ENCODE measurements at regions not wholly inside any gene's neighbourhood (a gene's known extent, or its start where the extent isn't known, plus 50 kb on each side); places are given as distances from the start of the nearest gene placed in this dataset.

DNA sequence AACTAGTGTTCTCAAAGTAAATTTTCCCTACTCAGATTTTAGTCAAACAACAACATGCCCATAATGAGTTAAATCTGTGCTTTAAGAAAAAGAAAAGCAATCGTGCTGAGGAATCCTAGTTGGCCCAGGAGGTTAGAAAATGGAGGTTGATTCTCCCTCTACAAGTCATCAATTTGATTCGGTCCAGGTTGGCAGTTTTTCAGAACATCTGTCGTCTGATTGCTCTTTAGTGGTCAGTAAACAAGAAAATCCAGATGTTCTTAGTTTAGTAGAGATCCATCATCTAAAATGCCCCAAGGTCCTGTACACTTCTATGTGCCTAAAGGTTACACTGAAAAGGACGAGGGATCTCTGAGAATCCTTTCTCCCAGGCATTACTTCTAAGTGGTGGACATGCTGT is 659.2 kb downstream of the MTRR start:
- H3K27ac ChIP-seq, result no peak overlapping the region
- CTCF ChIA-PET, result interaction anchor here (0.6 kb wide), 1 partner anchor 435 kb away, joined by 4 read pairs; no protein-coding TSS in a partner anchor

DNA sequence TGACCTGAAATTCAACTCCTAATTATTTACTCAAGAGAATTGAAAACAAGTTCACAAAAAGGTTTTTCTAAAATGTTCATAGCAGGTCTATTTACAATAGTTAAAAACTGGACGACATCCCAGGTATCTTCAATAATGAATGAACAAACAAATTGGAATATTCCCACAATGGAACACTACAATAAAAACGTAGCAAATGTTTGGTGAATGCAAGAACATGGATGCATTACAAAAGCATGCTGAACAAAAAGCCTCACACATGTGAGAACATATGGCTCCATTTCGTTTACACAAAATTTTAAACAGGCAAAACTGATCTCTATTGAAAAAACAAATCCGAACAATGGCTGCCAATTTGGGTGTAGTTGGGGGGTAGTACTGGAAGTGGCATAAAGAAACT is 669.9 kb downstream of the MTRR start:
- TF ChIP-seq, protein P1, sequence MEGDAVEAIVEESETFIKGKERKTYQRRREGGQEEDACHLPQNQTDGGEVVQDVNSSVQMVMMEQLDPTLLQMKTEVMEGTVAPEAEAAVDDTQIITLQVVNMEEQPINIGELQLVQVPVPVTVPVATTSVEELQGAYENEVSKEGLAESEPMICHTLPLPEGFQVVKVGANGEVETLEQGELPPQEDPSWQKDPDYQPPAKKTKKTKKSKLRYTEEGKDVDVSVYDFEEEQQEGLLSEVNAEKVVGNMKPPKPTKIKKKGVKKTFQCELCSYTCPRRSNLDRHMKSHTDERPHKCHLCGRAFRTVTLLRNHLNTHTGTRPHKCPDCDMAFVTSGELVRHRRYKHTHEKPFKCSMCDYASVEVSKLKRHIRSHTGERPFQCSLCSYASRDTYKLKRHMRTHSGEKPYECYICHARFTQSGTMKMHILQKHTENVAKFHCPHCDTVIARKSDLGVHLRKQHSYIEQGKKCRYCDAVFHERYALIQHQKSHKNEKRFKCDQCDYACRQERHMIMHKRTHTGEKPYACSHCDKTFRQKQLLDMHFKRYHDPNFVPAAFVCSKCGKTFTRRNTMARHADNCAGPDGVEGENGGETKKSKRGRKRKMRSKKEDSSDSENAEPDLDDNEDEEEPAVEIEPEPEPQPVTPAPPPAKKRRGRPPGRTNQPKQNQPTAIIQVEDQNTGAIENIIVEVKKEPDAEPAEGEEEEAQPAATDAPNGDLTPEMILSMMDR (conservative IDR thresholded peaks at IDR 0.05; ENCODE audit: low read depth), result no peak
- DNase-seq (ENCODE audit: low spot score), result no peak
- ChIA-PET POLR2A (ENCODE audit: low non-redundant PET) (no interaction called here), CTCF (no interaction called here)
- no peak overlapping the region for H3K27ac ChIP-seq

More for the DNA sequence above, 659.2 kb downstream of the MTRR start:
- no peak for DNase-seq (ENCODE audit: low spot score)
- TF ChIP-seq, protein P1 (conservative IDR thresholded peaks at IDR 0.05; ENCODE audit: low read depth), result no peak
- POLR2A ChIA-PET (ENCODE audit: low non-redundant PET), result no interaction called here

DNA sequence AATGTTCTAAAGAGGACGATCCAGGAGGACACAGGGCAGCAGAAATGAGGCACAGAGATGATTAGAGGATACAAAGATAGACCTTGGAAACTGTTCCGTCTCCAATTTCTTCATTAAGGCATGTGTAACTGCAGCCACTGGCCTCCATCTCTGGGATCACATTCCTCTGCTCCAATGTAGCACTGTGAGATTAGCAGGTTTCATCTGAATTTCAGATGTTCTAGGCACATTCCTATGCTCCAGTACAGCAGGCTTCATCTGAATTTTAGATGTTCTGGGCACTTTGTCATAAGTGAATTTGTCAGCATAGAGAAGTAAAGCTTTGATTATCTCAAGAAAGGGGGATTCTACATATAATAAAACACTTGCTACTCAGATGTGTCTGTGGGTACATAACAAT is 671.4 kb downstream of the MTRR start:
- ChIA-PET CTCF (interaction anchor here (0.7 kb wide), 1 partner anchor 39 kb away, joined by 10 read pairs; no protein-coding TSS in a partner anchor), POLR2A (ENCODE audit: low non-redundant PET) (no interaction called here)
- H3K27ac ChIP-seq, result no peak overlapping the region
- TF ChIP-seq, protein P1 (conservative IDR thresholded peaks at IDR 0.05; ENCODE audit: low read depth), result no peak
- DNase-seq (ENCODE audit: low spot score), result no peak

DNA sequence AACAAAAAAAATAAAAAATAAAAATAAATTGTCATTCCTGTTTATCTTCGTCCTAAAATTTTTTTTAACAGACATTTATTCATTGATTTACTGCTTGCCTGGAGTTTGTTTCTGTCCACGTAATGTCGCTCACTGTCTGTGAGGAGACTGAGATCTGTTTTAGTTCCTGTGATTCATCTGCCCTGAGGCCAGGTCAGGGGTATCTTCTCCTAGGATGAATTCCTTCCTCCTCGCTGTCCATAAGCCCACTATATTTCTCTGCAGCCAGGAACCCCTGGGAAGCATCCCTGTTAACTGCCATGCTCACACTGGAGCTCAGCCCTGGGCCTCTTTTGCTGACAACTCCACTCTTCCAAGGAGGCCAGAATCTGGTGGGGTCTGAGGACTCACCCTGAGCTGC is 682.0 kb downstream of the MTRR start:
- no peak for DNase-seq (ENCODE audit: low spot score)
- ChIA-PET CTCF (no interaction called here), POLR2A (ENCODE audit: low non-redundant PET) (no interaction called here)
- H3K27ac ChIP-seq, result no peak overlapping the region
- TF ChIP-seq, protein P1 (conservative IDR thresholded peaks at IDR 0.05; ENCODE audit: low read depth), result no peak

DNA sequence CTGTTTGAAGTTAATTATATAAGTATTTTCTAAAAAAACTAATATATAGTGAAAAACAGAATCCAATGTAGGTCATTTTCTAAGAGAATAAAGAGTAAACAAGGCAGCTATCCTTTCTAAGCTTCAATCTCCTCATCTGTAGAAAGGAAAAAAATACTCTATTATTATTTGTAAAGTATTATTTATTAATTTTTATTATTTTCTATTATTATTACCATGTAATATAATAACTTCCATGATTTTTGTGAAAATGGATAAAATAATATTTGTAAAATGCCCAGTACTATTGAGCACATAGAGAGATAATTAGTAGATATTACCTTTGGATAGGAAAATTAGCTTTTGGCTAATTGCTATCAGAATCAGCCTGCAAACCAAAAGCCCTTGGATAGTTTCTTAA is 684.4 kb downstream of the MTRR start:
- CTCF ChIA-PET, result no interaction called here
- H3K27ac ChIP-seq, result no peak overlapping the region
- POLR2A ChIA-PET (ENCODE audit: low non-redundant PET), result no interaction called here
- DNase-seq (ENCODE audit: low spot score), result no peak
- TF ChIP-seq, protein P1 (conservative IDR thresholded peaks at IDR 0.05; ENCODE audit: low read depth), result no peak

DNA sequence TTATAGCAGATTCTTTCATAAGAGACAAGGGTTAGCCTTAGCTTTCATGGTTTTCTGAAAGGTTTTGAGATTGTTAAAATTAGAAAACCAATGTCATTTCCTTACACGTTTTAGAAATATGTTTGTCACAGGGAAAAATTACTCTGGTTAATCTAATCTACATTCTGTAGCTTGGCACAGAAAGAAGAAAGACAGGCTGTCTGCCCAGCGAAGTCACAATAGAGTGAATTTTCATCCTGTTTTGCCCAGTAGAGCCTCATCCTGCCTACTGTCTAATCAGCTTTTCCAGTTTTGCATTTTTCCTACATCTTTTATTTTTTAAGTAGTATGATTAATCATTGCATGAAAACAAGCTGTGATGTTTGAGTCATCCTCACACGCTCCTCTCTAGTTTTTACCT is 688.8 kb downstream of the MTRR start:
- DNase-seq (ENCODE audit: low spot score), result no peak
- H3K27ac ChIP-seq, result no peak overlapping the region
- POLR2A ChIA-PET (ENCODE audit: low non-redundant PET), result no interaction called here
- TF ChIP-seq, protein P1 (conservative IDR thresholded peaks at IDR 0.05; ENCODE audit: low read depth), result no peak
- CTCF ChIA-PET, result no interaction called here

DNA sequence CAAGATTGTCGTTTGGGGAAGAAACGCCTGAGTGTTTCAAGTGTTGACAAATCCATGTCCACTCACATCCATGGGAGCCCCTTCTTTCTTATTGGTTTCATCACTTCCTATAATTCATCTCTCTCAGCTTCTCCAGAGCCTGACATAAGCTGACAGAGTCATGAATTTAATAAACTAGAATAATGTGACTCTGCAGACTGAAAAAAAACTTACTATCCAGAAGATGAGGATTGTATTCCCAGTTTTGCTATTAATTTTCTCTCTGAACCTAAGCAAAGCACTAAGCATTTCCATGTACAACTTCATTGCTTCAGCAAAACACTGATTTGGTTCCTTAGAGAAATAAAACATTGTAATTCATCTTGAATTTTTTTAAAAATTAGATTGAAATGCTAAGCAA is 691.8 kb downstream of the MTRR start:
- ChIA-PET CTCF (no interaction called here), POLR2A (ENCODE audit: low non-redundant PET) (no interaction called here)
- no peak overlapping the region for H3K27ac ChIP-seq
- no peak for DNase-seq (ENCODE audit: low spot score)
- TF ChIP-seq, protein P1 (conservative IDR thresholded peaks at IDR 0.05; ENCODE audit: low read depth), result no peak
